Breast epithelium (tissue), 4 donors: ENCODE measurements at regions not wholly inside any gene's neighbourhood (a gene's known extent, or its start where the extent isn't known, plus 50 kb on each side); places are given as distances from the start of the nearest gene placed in this dataset.
"Not testable (repeated sequence)": the region's sequence is repeated elsewhere in the genome, so short reads cannot be mapped to it uniquely, and the experiment has no call there.

Source experiments
- DNase-seq, 2 donors: peaks; one replicate each; pipeline ENCODE4 v3.0.0-alpha.2; 2019; ENCODE audit warnings: low spot score in 2 of 2
- H3K27ac ChIP-seq, 2 donors: fragments of 200-600 bp; sonication (generic) in 1 of 2; one replicate each; pipeline ENCODE4 v1.5.1; 2016 to 2019; ENCODE audit warnings: mild to moderate bottlenecking in 1 of 2
- H3K27me3 ChIP-seq, 2 donors: fragments of 200-600 bp; sonication (generic) in 1 of 2; one replicate each; pipeline versions ENCODE4 v1.5.1 to v1.6.0; 2017 to 2019; ENCODE audit warnings: control low read depth in 1 of 2, mild to moderate bottlenecking in 1 of 2
- H3K36me3 ChIP-seq: fragments of 200-600 bp; one replicate; pipeline ENCODE4 v1.5.1; 2019
- H3K4me1 ChIP-seq, 2 donors: fragments of 200-600 bp; sonication (generic); one replicate each; pipeline ENCODE4 v1.5.1; 2016 to 2019; ENCODE audit warnings: control low read depth in 1 of 2
- H3K4me3 ChIP-seq, 3 donors: fragments of 200-600 bp; sonication (generic); 1 replicate in 2 of 3; 2 replicates in 1 of 3; pipeline ENCODE4 v1.5.1; 2016 to 2019; ENCODE audit warnings: mild to moderate bottlenecking in 3 of 3, moderate library complexity in 2 of 3
- H3K9me3 ChIP-seq, 2 donors: fragments of 200-600 bp; sonication (generic) in 1 of 2; one replicate each; pipeline ENCODE4 v1.5.1; 2016 to 2019; ENCODE audit warnings: control low read depth in 1 of 2
- POLR2A ChIP-seq: fragments of 450-650 bp; IDR thresholded peaks from one replicate; pipeline ENCODE4 v1.6.1; 2016; ENCODE audit warnings: antibody characterized with exemption, mild to moderate bottlenecking, moderate library complexity
- POLR2AphosphoS5 ChIP-seq, 3 donors: sonication (generic); formaldehyde crosslinking; IDR thresholded peaks; one replicate each; pipeline ENCODE4 v1.6.1; 2017; ENCODE audit warnings: antibody characterized with exemption in 3 of 3
- intact Hi-C: fragments of 100-400 bp; cut with DNase I; formaldehyde crosslinking; loops from one replicate; pipeline ENCODE4 v1.15.1; 2023; ENCODE audit warnings: low total_unique reads
- TF ChIP-seq, protein P1 (sequence below), 3 donors: fragments of 450-650 bp; IDR thresholded peaks; one replicate each; pipeline ENCODE4 v1.5.1; 2016 to 2017; ENCODE audit warnings: antibody characterized with exemption in 3 of 3, mild to moderate bottlenecking in 3 of 3, moderate library complexity in 3 of 3

DNA sequence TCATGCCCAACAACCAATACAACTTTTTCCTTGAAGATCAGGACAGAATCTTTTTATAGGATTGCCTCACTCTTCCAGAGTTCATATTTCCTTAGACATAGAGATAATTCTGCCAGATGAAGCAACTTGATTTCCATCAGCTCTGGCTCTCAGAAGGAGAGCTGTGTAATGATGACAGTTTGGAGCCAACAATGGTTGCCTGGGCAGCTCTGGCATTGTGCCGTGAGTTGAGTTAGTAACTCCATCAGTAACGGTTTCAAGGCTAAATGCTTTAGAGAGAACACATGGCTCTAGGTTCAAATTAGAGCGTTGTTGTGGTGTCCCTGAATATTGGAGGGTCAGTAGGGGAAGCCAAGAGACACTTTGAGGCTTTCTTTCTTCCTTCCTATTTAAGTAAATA, 501.7 kb upstream of the SEL1L start:
- TF ChIP-seq, protein P1, sequence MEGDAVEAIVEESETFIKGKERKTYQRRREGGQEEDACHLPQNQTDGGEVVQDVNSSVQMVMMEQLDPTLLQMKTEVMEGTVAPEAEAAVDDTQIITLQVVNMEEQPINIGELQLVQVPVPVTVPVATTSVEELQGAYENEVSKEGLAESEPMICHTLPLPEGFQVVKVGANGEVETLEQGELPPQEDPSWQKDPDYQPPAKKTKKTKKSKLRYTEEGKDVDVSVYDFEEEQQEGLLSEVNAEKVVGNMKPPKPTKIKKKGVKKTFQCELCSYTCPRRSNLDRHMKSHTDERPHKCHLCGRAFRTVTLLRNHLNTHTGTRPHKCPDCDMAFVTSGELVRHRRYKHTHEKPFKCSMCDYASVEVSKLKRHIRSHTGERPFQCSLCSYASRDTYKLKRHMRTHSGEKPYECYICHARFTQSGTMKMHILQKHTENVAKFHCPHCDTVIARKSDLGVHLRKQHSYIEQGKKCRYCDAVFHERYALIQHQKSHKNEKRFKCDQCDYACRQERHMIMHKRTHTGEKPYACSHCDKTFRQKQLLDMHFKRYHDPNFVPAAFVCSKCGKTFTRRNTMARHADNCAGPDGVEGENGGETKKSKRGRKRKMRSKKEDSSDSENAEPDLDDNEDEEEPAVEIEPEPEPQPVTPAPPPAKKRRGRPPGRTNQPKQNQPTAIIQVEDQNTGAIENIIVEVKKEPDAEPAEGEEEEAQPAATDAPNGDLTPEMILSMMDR (IDR thresholded peaks at IDR 0.05), result no peak
- TF ChIP-seq POLR2A (no peak), POLR2AphosphoS5 (IDR thresholded peaks at IDR 0.05) (no peak)
- no peaks in the 10 kb centered on the region for H3K4me1 ChIP-seq
- no peaks in the 10 kb centered on the region for H3K9me3 ChIP-seq
- H3K27me3 ChIP-seq, result no peaks in the 10 kb centered on the region
- DNase-seq, result no peak
- no peaks in the 10 kb centered on the region for H3K36me3 ChIP-seq
- intact Hi-C loops, result no loop called here
- no peak overlapping the region for H3K4me3 ChIP-seq
- no peak overlapping the region for H3K27ac ChIP-seq

DNA sequence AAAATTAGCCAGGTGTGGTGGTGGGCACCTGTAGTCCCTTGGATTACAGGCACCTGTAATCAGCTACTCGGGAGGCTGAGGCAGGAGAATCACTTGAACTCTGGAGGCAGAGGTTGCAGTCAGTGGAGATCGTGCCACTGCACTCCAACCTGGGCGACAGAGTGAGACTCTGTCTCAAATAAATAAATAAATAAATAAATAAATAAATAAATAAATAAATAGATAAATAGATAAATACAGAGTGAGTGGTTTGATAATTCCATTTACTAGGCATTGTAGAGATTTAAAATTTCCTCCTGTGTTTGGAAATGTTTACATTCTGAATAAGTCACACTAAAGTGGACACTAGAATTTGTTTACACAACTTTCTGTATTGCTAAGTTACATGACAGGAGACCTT, 504.4 kb upstream of the SEL1L start:
- H3K4me1 ChIP-seq, H3K36me3 ChIP-seq, intact Hi-C loops, H3K27ac ChIP-seq, H3K9me3 ChIP-seq, H3K27me3 ChIP-seq, DNase-seq, H3K4me3 ChIP-seq: not testable (repeated sequence)

DNA sequence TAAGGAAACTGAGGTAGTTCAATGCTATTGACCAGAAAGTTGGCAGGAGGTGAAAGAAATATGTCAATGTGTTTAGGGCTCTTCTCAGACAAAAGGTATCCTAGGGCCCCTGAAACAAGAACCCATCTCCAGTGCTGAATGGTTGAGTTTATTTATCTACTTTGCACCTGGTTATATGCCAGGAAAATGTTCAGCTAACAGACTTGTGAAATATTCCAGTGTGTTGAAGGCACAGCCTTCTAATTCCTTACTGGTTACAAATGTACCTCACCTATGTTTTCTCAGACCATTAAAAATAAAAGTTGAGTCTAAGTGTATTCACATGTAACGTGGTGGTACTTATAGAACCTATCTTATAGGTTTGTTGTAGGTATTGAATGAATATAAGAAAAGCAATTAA, 511.7 kb upstream of the SEL1L start:
- Histone ChIP-seq H3K36me3 (no peaks in the 10 kb centered on the region), H3K27ac (no peak overlapping the region), H3K27me3 (no peaks in the 10 kb centered on the region), H3K4me1 (no peaks in the 10 kb centered on the region), H3K4me3 (no peak overlapping the region), H3K9me3 (no peaks in the 10 kb centered on the region)
- intact Hi-C loops, result no loop called here
- no peak for TF ChIP-seq POLR2AphosphoS5 (IDR thresholded peaks at IDR 0.05)
- TF ChIP-seq POLR2A, result no peak
- TF ChIP-seq, protein P1 (IDR thresholded peaks at IDR 0.05), result no peak
- DNase-seq, result no peak

DNA sequence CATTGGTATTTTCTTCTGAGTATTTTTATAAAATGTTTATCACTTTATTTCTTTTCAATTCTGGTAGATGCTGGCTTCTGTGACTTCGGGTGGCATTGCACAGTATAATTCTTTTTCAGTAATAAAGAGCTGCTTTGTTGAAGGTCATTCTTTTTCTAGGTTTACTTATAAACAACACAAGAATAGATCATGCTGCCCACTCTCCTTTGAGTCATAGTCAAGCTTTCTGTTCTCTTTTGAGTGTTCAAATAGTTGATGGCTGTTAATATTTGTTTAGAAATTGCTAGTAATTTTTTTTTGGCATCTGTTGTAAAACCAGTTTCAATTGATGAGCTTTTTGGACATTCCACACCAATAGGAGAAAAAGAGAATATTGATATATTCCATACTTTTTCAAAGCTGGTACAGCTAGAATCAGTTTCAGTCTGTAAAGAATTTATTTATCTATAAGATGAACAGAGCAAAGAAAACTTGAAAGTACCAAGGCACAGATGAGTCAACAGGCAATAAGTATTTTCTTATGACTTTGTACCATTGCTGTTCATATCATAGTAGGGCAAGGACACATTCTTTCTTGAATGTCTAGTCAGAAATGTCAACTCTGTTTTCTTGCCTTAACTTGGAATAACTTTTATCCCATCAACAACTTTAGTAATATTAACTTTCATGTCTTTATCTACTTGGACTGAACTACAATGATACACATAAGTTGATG, 513.0 kb upstream of the SEL1L start:
- DNase-seq, result no peak
- H3K4me3 ChIP-seq, result no peak overlapping the region
- TF ChIP-seq, protein P1 (IDR thresholded peaks at IDR 0.05), result no peak
- TF ChIP-seq POLR2A, result no peak
- TF ChIP-seq POLR2AphosphoS5 (IDR thresholded peaks at IDR 0.05), result no peak
- no peaks in the 10 kb centered on the region for H3K9me3 ChIP-seq
- no peaks in the 10 kb centered on the region for H3K36me3 ChIP-seq
- intact Hi-C loops, result no loop called here
- no peaks in the 10 kb centered on the region for H3K27me3 ChIP-seq
- no peak overlapping the region for H3K27ac ChIP-seq
- H3K4me1 ChIP-seq, result no peaks in the 10 kb centered on the region

DNA sequence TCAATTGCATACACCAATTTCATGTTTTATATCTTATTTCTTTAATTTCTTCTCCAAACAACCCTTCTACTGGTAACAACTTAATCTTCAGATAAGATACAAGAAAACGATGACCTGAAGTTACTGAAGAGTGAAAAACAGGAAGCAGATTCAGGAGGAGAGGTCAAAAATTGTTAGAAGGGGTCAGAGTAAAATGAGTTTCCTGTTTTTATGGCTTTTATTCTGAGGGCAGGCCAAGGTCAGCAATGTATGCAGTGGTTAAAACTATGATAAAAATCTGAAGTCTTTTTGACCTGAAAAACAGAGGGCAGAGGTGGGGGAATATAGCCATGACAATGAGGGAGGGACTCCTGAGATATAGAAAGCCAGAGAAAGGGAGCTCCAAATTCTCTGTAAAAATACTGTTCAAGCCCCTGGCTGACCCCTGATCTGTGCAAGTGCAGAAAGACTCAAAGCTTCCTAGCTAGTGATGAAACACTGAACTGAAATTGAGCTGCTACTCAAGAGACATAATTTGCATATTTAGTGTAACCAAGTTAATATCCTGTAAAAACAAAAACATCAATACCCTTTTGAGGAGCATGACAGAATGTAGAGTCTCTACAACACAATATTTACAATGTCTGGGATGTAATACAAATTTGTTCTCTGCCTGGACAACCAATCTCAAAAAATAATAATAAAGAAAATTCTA, 514.3 kb upstream of the SEL1L start:
- Histone ChIP-seq H3K27ac (no peak overlapping the region), H3K9me3 (no peaks in the 10 kb centered on the region), H3K27me3 (no peaks in the 10 kb centered on the region), H3K36me3 (no peaks in the 10 kb centered on the region), H3K4me3 (no peak overlapping the region), H3K4me1 (no peaks in the 10 kb centered on the region)
- no peak for TF ChIP-seq POLR2AphosphoS5 (IDR thresholded peaks at IDR 0.05)
- TF ChIP-seq, protein P1 (IDR thresholded peaks at IDR 0.05), result no peak
- no peak for TF ChIP-seq POLR2A
- DNase-seq, result no peak
- intact Hi-C loops, result no loop called here
